PFSK-1 (cell line): ENCODE measurements at regions not wholly inside any gene's neighbourhood (a gene's known extent, or its start where the extent isn't known, plus 50 kb on each side); places are given as distances from the start of the nearest gene placed in this dataset.

Experiments
- FOXP2 ChIP-seq: optimal IDR thresholded peaks from 2 replicates; pipeline ENCODE3; 2011; ENCODE audit warnings: borderline replicate concordance, control low read depth, inconsistent platforms; ENCODE audit not compliant: insufficient read depth; ENCODE audit errors: extremely low read length, extremely low read depth
- SIN3A ChIP-seq: IDR thresholded peaks from 2 replicates; pipeline ENCODE4 v1.6.1; 2012; ENCODE audit warnings: mild to moderate bottlenecking, low read length, moderate library complexity, borderline replicate concordance; ENCODE audit not compliant: insufficient read depth

- TF ChIP-seq FOXP2 = no peak
- no peak for TF ChIP-seq SIN3A
Measured at GRCh38 chr6:21739838-21740237, 146.3 kb downstream of the SOX4 start.
